GM10266 (cell line): ENCODE measurements at regions not wholly inside any gene's neighbourhood (a gene's known extent, or its start where the extent isn't known, plus 50 kb on each side); places are given as distances from the start of the nearest gene placed in this dataset.

Source experiments
- DNase-seq: peaks from one replicate; pipeline ENCODE4 v3.0.0; 2012; ENCODE audit errors: extremely low spot score
- TF ChIP-seq, protein P1 (sequence below): IDR thresholded peaks from 2 replicates; pipeline ENCODE4 v1.5.1; 2012; ENCODE audit warnings: mild to moderate bottlenecking, low read depth; ENCODE audit not compliant: control insufficient read depth, insufficient read depth; ENCODE audit errors: missing control alignments

- no peak for DNase-seq
- TF ChIP-seq, protein P1, sequence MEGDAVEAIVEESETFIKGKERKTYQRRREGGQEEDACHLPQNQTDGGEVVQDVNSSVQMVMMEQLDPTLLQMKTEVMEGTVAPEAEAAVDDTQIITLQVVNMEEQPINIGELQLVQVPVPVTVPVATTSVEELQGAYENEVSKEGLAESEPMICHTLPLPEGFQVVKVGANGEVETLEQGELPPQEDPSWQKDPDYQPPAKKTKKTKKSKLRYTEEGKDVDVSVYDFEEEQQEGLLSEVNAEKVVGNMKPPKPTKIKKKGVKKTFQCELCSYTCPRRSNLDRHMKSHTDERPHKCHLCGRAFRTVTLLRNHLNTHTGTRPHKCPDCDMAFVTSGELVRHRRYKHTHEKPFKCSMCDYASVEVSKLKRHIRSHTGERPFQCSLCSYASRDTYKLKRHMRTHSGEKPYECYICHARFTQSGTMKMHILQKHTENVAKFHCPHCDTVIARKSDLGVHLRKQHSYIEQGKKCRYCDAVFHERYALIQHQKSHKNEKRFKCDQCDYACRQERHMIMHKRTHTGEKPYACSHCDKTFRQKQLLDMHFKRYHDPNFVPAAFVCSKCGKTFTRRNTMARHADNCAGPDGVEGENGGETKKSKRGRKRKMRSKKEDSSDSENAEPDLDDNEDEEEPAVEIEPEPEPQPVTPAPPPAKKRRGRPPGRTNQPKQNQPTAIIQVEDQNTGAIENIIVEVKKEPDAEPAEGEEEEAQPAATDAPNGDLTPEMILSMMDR: no peak
These were observed 156.4 kb downstream of the TPH2 start for GRCh38 chr12:72095025-72095424.

- no peak for DNase-seq
- TF ChIP-seq, protein P1: no peak
These were observed 160.0 kb downstream of the TPH2 start for GRCh38 chr12:72098622-72099021.

DNA sequence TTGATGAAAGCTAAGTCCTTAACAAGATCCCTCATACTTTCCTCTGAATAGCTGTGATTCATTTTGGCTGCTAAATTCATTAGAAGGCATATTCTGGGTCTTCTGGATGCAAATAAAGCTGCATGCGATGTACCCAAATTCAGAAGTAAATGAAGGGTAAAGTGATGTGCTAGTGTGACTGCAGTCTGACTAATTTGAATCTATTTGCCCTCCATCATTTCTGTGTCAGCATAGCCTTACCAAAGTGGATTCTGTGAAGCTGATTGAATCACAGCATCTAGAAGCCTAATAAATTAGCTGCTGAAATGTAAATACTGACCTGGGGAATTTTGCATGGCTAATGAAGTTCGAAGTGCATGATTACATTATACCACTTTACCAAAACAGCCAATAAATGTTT, 162.2 kb downstream of the TPH2 start:
- TF ChIP-seq, protein P1: no peak
- DNase-seq: no peak

DNA sequence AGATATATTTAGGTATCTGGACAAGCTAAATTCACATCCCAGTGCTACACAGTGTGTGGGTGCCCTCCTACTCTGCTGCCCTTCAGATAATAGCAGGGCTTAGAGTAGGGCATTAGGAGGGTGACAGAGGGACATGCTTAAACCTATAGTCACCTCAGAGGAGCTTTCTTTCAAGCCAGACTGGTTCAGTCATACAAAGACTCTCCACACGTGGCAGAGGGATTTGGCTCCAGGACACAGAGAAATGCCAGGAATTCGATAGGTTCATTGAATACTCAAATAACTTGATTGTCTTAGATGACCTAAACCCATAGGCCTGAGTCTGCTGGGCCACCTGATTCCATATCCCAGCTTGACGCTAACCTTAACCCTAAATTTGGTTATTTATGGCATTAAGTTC, 163.5 kb downstream of the TPH2 start:
- DNase-seq: no peak

DNA sequence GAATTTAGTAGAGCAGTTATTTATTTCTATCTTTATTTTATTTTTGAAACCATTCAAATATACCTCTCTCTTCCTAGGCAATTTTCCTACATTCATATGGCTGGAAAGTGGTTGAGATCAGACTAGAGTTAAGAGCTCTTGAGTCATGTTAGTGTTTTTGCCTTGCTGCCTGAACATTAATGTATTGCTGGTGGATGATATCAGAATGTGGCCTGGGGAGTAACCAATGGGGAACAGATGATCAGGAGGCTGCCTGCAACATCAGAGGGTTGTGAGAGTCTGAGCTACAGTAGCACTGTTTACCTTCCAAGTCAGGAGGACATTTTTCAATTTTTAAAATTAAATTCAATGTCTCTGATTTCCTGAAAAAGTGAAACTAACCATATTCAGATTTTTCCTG, 166.3 kb upstream of the TRHDE start:
- no peak for DNase-seq
- TF ChIP-seq, protein P1: no peak

More for the DNA sequence above, 163.5 kb downstream of the TPH2 start:
- TF ChIP-seq, protein P1: no peak

DNA sequence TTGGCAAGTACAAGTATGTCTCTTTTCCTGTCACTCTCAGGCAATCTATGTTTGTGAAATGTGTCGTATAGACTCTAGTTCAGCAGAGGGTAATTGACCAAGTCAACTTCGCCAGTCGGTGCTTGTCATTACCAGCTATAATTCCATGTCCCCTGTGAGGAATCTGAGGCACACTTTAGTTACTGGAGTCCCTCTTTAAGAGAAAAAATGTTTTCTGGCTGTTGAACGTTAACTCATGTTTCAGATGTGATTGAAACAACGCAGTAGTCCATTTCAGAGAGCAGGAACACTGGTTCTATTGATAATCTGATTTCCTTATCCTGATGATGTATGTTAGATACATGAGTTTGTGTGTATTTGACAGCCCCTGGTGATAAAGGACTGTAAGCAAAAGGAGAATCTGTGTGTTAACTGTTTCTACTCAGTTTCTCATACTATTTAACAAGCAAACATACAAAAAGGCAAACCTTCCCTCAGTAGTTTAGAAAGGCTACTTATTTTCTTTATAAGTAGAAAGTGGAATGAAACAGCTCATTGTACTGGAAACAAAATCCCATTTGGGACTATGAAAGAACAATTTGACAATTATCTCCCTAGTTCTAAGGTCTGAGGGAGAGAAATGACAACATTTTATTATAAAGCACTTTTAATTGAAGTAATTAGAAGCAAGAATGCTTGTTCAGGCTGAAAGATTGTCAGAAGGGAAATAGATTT, 161.1 kb upstream of the TRHDE start:
- TF ChIP-seq, protein P1: no peak
- no peak for DNase-seq

GRCh38 chr12:72111706-72112105, 160.5 kb upstream of the TRHDE start:
- no peak for DNase-seq
- TF ChIP-seq, protein P1: no peak
